ENCODE measurements at regions not wholly inside any gene's neighbourhood (a gene's known extent, or its start where the extent isn't known, plus 50 kb on each side); places are given as distances from the start of the nearest gene placed in this dataset.

- TF ChIP-seq POLR2A (IDR thresholded peaks at IDR 0.05) (no peak), CTCF (IDR thresholded peaks at IDR 0.05) (no peak)
Measured at GRCh38 chr1:30064547-30064946, 658.8 kb downstream of the MATN1 start.

All from thyroid gland (tissue), 4 donors.